HG03565 (cell line): ENCODE measurements at regions not wholly inside any gene's neighbourhood (a gene's known extent, or its start where the extent isn't known, plus 50 kb on each side); places are given as distances from the start of the nearest gene placed in this dataset.

ENCODE experiments used
- ATAC-seq: cut with Tn5 transposase; IDR thresholded peaks from one replicate; pipeline ENCODE4 v1.9.1; 2021; ENCODE audit warnings: mild to moderate bottlenecking, moderate library complexity; ENCODE audit not compliant: unreplicated experiment

DNA sequence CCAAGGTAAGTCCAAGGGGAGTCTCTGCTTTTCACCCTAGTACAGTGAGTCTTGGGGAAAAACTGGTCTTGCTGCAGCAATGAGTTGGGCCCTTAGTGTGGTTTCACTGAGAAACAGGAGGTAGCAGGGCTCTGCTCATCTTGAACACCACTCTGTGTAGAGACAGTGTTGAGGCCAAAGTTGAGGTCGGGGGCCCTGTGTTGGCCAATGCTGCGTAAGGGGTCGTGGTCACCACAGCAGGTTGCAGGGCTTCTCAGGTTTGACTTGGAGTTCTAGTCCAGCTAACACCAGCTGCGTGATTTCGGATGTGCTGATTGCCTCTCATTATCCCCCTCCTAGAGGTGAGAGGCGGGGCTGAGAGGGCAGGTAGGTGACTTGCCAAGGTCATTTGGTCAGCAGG lies 807.5 kb downstream of the VRK1 start:
- no peak for ATAC-seq

DNA sequence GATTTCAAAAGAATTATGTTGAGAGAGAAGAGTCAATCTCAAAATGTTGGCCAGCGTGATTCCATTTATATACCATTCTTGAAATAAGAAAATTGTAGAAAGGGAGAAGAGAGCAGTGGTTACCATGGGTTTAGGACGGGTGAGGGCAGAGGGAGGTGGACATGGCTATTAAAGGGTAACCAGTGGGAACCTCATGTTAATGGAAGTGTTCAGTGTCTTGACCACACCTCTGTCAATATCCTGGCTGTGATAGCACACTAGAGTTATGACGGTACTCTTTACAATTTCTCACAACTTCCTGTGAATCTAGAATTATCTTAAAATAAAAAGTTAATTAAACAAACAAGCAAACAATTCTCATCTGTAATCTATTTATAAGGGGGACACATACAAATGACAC lies 821.2 kb downstream of the VRK1 start:
- no peak for ATAC-seq

DNA sequence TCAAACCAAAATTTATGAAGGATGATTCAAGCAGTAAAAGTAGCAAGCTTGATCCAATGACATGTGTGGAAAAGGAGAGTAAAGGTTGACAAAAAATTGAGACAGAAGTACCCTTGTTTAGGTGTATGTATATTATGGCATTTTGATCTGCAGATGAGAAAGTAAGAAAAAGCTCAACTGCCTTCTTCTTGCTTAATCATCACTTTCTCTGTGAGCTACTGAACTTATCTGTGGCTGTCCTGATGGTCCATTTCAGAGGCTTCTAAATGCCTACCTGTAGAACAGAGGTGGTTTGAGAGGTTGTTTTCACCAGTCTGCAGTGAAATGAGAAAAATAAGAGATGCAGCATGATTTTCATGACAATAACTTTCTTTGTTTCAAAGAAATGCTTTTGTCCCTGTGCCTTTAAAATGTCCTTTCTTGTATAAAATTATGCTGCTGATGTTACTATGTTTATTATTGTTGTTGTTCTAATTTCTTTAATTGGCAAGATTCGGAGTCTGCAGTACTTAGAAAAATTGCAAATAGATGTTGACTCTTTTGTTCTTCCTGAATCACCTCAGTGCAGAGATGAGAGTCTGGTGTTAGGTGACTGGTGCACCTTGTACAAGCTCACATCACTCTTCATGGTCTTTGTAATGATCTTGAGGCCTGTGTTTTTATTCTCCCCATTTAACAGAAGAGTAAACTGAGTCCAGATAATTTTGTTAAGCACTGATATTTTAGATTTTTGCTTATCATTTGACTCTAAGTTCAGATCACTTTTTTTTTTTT lies 821.9 kb downstream of the VRK1 start:
- ATAC-seq = no peak

DNA sequence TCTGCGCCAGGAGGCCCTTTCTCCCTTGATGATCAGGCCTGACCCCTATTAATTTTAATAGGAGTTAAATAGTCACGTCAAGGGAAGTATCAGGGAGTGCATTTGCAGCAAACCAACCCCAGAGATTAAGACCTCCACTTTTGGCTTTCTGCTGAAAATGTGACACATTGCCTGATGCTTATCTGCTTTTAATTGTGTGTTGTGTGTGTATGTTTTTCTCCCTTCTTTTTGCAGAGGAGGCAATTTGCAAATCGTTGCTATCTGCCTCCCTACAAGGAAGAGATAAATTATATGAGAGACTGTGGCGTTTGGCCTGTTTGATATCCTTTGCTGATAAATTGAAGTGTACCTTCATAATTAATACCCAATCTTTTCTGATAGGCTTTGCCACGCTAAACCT lies 822.9 kb downstream of the VRK1 start:
- ATAC-seq = no peak

DNA sequence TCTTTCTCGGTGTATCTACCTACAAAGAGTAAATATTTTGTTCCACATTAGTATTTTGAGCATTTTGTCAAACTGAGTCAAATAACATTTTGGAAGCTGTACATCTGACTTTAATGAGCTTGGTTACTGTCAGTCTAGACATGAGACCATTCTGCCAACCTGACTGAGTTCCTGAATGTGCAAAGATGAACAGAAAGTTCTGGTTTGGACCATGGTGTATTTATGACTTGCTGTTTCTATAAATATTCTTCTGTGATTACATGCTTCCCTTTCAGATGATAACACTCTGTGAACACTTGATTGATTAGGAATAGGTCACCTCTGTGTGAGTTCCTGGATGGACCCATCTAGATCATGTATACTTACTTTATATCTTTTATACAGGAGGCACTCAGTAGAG lies 827.8 kb downstream of the VRK1 start:
- no peak for ATAC-seq

DNA sequence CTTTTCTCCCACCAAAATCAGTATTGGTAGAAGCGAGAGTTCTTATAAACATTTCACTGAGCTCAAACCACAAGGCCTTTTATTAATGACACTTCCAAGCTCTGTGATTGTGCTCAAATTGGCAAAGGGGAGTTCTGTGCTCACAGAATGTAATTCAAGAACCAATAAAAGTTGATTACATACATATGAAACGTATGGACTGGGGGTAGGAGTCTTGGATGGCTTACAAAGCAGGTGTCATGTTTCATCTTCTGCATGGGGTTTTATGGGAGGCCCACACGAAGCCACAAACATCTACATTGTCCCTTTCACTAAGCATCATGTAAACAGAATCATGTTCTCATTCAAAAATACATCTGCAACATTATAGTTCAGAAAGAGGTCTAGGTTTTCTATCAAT lies 828.3 kb downstream of the VRK1 start:
- no peak for ATAC-seq

DNA sequence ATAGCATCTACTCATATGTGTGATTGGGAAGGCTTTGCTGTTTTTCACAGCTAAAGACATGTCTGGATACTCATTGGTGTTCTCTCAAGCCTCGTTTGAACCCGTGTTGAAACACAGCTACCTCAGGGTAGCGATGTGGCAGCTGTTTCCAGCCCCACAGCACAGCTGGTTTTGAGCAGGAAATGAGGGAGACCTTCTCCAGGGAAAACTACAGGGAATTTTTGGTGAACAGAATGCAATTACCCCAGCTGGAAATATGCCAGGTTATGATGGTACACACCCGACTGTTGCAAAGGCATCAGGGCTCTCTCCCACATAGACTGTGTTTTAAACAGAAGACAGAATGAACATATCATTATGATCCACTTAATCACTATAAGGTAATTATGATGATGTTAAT lies 828.9 kb downstream of the VRK1 start:
- ATAC-seq = no peak

DNA sequence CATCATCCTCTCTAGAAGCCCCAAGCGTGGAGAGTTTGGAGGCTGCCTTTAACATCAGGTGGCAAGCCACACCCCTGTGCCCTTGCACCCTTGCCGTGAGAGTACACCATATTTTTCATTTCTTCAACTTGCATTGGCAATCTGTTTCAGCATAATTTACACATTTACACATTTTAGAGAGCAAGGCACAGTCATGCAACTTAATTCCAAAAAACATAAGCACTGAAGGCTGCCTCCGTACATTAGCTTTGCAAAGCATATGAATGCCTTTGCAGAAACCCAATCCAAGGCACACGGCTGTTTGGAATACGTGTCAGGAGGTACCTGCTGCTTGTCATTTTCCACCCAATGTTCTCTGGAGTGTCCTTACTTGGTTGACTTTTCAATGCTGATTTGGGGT lies 833.1 kb downstream of the VRK1 start:
- no peak for ATAC-seq

DNA sequence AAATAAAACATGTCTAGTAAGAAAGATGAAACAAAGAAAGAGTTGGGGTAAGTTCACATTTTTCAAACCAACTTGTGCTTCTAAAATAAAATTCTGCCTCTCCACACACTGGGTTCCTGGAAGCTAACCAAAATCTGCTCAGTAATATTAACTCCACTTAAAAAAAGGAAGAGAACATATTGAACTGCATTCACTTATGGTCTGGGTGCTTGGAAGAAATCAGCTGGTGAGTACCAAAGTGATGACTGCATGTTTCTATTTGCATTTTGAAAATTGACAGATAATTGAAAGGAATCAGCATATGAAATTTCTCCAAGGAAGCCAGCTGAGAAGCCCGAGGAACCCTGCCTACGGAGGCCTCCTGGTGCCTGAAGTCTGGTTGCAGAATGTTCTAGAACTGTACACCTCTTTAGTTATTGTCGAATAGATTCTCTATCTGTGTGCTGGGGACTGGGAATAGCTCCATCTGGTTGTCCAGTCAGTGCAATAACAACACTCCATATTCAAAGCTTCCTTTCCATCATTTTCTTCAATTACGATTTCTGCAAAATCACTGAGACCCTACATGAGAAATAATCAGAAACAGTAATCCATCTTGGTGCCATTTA lies 836.1 kb downstream of the VRK1 start:
- no peak for ATAC-seq

DNA sequence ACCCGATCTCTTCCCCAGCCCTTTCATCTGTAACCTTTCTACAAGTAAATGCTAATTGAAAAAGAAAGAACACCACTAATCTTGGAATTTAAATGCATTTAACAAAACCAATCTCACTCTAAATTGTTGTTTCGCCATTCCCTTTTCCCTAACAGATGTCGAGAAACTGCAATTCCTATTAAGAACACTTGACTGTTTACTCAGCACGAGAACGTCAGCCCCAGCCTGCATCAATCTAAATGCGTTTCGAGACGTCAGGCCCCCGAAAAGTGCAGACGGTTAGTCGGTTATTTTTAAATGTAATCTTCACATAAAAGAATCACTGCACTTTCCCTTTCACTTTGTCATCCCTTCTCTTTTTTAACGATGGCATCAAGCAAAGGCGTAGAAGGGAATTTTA lies 837.6 kb downstream of the VRK1 start:
- no peak for ATAC-seq

DNA sequence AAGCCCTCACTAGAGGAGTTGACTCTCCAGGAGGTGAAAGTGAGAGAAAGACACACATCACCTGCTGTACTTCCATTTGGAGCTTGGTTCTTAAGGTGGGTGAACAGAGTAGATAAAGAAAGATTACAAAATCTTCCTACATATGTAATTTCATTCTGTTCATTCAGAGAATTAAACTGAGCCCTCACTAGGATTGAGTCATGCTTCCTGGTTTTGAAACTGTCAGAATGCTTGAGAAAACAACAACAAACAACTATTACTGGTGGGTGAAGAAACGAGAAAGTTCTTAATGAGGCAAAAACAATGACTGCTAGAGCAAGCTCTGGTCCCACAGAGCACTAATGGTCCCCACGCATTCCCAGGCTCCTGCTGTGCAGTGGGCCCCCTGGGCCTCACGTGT lies 841.7 kb downstream of the VRK1 start:
- ATAC-seq = no peak

DNA sequence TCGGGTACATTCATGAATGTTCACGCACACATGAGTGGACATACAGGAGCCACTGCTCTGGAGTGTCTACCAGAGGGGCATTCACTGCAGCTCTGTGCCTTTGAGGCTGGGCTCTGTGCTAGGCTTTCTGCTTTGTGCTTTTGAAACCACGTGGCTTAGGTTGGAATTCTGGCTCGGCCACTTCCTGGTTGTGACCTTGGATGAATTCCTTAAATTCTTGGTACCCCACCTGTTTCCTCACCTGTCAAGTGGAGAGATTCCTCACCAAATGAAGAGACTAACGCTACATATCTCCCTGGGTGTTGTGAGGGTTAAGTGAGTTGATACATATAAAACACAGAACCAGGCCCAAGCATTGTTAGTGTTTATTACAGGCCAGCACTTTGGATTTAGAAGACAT lies 842.8 kb downstream of the VRK1 start:
- ATAC-seq = no peak

DNA sequence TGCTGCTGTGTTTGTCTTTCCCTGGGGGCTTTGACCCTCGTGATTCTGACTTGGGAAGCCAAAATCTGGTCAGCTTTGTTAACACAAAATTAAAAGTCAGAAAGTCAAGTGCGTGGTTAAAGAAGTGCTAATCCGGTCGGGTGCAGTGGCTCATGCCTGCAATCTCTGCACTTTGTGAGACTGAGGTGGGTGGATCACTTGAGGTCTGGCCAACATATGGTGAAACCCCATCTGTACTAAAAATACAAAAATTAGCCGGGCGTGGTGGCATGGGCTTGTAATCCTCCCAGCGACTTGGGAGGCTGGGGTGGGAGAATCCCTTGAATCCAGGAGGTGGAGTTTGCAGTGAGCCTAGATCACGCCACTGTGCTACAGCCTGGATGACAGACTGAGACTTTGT lies 844.6 kb downstream of the VRK1 start:
- ATAC-seq = no peak

DNA sequence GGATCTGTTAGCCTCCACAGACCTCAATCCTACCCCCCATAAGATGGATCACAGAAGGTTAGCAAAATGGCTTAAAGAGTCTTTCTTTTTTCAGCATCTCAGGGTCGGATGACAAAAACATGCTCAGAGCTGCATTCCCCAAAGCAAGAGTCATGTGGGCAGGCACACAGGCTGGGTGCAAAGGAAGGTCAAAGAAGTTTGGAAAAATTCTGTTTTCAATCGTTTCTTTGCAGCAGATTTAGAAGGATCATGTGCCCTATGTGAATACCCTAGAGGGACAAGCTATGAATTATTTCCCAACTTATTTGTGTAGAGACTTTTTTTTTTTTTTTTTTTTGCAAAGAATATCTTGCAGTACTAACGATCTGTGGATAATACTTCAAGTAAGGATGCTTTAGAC lies 845.4 kb downstream of the VRK1 start:
- ATAC-seq = no peak

DNA sequence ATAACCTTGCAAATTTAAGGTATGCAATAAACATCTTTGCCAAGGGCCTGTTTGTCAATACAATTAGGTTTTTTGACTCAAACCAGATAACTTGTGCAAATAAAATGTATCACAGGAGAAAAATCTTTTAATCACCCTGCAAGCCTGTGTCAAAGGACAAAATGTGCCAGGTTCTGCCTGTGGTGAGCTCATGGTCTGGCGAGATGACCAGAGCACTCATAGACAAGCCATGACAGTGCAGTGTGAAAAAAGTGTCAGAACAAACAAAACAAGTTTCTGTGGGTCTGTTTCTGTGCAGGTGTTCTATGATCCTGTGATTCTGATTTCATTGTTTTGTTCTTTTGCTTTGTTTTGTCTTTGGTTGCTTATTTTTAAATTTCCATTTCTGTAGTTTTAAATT lies 847.2 kb downstream of the VRK1 start:
- ATAC-seq = no peak

DNA sequence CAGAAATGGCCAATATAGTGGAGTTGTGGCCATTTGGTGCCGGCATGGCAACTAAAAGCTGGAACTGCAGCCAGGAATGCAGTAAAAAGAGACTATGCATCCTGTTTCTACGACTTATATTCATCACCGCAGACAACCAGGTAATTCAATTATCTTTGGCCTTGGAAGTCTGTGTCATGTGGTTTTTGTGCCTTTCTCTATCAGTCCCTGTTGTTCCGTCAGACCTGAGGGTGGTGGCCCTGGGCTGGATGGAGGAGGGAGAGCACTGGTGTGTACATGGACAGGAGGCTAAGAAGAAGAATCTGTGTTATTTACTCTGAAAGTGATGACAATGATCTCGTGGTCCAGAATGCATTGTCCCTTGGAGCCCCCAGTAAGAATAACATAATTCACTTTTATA lies 852.6 kb downstream of the VRK1 start:
- no peak for ATAC-seq

DNA sequence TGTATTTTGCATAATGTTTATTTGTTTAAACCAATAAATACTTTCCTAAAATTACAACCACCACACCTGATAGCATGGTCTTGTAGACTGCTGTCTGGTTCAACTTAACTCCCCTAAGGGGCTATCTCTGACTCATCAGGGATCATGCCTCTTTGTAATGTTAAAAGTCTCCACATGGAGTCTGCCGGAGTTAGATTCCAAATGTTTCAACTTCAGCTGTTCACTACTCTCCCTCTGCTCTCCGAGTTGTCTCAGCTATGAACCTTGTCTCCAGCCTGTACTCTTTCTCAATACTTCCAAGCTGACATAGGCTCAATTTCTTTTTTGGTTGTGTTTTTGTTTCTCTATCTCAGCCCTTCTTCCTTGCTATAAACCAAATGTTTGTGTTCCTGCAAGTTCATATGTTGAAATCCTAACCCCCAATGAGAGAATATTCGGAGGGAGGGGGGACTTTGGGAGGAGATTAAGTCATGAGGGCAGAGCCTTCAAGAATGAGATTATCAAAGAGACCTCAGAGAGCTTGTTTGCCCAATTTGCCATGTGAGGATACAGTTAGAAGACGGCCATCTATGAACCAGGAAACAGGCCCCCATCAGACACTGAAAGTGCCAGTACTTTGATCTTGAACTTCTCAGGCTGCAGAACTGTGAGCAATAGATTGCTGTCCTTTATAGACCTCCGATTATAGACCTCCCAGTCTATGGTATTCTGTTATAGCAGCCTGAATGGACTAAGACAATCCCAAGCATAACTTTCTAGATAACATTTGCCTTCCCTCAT lies 858.2 kb downstream of the VRK1 start:
- no peak for ATAC-seq

DNA sequence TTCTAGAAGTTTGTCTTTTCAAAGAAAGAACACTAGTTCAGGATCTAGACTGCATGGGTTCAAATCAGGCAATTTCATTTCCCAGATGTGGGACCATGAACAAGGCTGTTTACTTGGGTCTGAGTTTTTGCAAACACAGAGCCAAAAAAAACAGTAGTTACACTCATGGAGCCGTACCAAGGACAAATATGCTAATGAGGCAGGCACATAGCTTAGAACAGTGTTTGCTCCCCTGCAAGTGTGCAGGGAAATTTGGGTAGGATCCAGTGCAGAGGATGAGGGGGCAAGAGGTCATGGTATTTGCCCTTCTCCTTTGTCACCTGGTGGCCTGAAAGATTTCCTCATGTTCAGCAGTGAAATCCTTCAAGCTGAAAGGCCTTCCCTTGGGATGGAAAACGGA lies 860.4 kb downstream of the VRK1 start:
- no peak for ATAC-seq

DNA sequence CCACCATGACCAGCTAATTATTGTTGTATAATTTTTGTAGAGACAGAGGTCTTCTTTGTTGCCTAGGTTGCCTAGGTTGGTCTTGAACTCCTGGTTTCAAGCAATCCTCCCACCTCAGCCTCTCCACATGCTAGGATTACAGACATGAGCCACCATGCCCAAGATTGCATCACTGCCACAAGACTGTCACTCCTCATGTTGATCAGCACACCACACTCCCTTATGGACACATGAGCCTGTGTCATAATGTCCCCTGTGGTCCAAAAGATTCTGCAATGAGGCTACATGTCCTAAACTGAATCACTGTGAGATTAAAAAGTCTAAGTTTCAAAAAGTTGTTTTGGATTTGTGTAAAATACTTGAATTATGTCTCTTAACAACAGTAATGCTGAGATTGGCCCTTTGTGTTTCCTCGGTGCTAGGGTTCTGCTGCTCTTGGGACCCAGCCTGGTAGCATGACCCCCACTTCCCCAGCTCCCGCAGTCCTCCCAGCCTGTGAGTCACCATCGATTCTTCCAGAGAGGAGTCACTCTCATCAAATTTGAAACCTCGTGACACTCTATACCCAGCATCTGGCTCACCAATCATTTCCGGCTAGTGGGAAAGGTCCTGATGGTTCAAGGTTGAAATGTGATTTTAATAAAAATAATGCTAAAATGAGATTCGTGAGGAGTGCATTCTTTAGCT lies 890.9 kb downstream of the VRK1 start:
- no peak for ATAC-seq

DNA sequence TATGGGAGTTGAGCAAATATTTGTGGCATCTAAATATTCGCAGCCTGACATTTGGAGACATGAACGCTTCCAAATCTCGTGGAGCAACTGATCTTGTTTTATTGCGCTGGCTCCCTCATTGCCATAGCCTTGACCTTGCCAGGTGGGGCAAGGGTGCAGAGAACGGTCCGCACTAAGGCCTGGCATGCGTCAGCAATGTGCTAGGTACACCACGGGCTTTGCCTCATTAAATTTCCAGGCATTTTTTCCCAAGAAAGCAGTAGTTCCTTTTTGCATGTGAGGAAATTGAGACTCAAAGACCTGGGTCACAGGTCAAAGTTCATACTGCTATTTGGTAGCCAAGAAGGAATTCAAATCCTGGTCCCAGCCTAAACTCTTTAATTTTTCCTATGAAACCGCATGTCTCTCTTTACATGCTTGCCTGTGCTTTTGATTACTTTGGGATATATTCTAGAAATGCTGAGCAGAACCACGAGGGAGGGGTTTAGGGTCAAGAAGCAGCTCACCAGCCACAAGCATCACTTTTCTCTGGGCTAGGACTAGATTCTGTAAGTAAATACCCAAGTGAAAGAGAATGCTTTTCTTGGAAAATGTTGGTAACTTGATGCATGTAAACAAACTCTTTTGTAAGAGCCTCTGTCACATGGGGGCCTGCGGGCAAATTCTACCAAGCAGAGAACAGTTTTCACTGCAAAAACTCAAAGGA lies 891.6 kb downstream of the VRK1 start:
- ATAC-seq = no peak

DNA sequence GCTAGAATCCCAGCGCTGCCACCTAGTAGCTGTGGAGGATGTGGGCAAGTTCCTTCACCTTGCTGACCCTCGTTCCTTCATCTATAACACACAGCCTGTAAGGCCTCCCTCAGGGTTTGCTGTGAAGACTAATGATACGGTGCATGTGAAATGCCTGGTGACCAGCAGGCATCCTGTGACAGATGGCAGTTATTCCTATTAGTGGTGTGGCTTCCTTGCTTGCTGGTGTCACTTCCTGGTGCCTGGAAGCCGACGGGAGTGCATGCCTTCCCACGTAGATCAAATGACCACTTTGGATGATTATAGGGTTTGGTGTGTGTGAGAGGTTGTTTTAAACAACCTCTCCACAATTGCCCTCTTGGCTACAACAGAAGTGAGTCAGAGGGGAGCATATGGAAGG lies 894.9 kb downstream of the VRK1 start:
- no peak for ATAC-seq
